Tibial artery (tissue), 4 donors: ENCODE measurements at regions not wholly inside any gene's neighbourhood (a gene's known extent, or its start where the extent isn't known, plus 50 kb on each side); places are given as distances from the start of the nearest gene placed in this dataset.

ENCODE experiments used
- DNase-seq, 2 donors: peaks; one replicate each; pipeline ENCODE4 v3.0.0-alpha.2; 2019
- H3K27ac ChIP-seq, 2 donors: fragments of 200-600 bp; sonication (generic) in 1 of 2; 1 replicate in 1 of 2; 2 replicates in 1 of 2; pipeline ENCODE4 v1.5.1; 2018 to 2019; ENCODE audit warnings: mild to moderate bottlenecking in 1 of 2
- H3K27me3 ChIP-seq, 2 donors: fragments of 200-600 bp; sonication (generic) in 1 of 2; one replicate each; pipeline versions ENCODE4 v1.5.1 to v1.6.0; 2016 to 2019
- H3K36me3 ChIP-seq, 3 donors: fragments of 200-600 bp; sonication (generic) in 2 of 3; one replicate each; pipeline ENCODE4 v1.5.1; 2016 to 2019; ENCODE audit warnings: mild to moderate bottlenecking in 2 of 3
- H3K4me1 ChIP-seq, 4 donors: fragments of 200-600 bp; sonication (generic) in 2 of 4; 1 replicate in 3 of 4; 2 replicates in 1 of 4; pipeline ENCODE4 v1.5.1; 2016 to 2019
- H3K4me3 ChIP-seq, 2 donors: fragments of 200-600 bp; sonication (generic) in 1 of 2; 1 replicate in 1 of 2; 2 replicates in 1 of 2; pipeline ENCODE4 v1.5.1; 2018 to 2019; ENCODE audit warnings: mild to moderate bottlenecking in 2 of 2
- H3K9me3 ChIP-seq, 3 donors: fragments of 200-600 bp; sonication (generic) in 1 of 3; one replicate each; pipeline ENCODE4 v1.5.1; 2016 to 2019
- intact Hi-C: fragments of 100-400 bp; cut with DNase I; formaldehyde crosslinking; loops from one replicate; pipeline ENCODE4 v1.15.0; 2023; ENCODE audit warnings: low total_unique reads
- TF ChIP-seq, protein P1 (sequence below), 2 experiments: fragments of 200-600 bp in 1 of 2; fragments of 450-650 bp in 1 of 2; IDR thresholded peaks; one replicate each; pipeline ENCODE4 v1.5.1; 2017 to 2019; ENCODE audit warnings: antibody characterized with exemption in 2 of 2, mild to moderate bottlenecking in 1 of 2, moderate library complexity in 1 of 2

DNA sequence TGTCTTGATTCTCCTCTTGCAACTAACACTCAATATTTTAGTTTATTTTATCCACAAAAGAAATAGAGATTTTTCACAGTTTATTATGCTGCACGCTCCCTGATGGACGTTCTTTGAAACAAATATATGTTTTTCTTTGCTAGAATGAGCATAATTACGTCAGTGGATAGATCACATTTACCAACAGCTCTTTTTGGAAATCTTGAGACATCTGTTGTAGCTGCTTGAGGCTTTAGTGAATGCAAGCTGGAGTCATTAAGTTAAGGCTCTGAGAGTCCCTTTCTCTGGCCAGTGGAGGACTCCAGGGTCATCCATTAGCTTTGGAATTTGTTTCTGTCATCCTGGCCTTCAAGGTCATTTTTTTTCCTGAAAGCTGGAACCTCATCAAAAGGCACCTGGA lies 405.6 kb upstream of the TMEM132C start:
- H3K36me3 ChIP-seq, result no peaks in the 10 kb centered on the region
- no peak for DNase-seq
- H3K27me3 ChIP-seq, result no peaks in the 10 kb centered on the region
- H3K27ac ChIP-seq, result no peak overlapping the region
- H3K4me3 ChIP-seq, result no peak overlapping the region
- TF ChIP-seq, protein P1, sequence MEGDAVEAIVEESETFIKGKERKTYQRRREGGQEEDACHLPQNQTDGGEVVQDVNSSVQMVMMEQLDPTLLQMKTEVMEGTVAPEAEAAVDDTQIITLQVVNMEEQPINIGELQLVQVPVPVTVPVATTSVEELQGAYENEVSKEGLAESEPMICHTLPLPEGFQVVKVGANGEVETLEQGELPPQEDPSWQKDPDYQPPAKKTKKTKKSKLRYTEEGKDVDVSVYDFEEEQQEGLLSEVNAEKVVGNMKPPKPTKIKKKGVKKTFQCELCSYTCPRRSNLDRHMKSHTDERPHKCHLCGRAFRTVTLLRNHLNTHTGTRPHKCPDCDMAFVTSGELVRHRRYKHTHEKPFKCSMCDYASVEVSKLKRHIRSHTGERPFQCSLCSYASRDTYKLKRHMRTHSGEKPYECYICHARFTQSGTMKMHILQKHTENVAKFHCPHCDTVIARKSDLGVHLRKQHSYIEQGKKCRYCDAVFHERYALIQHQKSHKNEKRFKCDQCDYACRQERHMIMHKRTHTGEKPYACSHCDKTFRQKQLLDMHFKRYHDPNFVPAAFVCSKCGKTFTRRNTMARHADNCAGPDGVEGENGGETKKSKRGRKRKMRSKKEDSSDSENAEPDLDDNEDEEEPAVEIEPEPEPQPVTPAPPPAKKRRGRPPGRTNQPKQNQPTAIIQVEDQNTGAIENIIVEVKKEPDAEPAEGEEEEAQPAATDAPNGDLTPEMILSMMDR (IDR thresholded peaks at IDR 0.05), result no peak
- intact Hi-C loops, result no loop called here
- no peaks in the 10 kb centered on the region for H3K4me1 ChIP-seq
- peaks cover 0 to 10% (median 8%) of the 10 kb centered on the region in 3 donors for H3K9me3 ChIP-seq

DNA sequence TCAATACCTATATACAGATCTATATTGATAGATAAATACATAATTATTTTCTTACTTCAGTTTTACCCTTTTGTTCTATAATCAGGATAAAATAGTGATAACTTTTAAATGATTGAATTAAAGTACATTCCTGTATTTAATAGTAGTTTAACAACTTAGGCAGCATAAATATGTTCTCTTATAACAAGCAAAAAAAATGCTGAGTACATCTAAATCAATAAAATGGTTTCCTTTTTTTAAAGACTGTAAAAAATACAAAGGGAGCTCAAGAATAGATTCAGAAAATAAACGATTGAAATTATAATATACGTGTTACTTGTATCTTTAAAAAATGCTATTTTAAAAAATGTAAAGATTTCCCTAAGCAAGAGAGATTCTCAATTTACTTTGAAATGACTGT lies 393.7 kb upstream of the TMEM132C start:
- Histone ChIP-seq H3K4me1 (no peaks in the 10 kb centered on the region), H3K36me3 (no peaks in the 10 kb centered on the region), H3K9me3 (no peaks in the 10 kb centered on the region), H3K4me3 (no peak overlapping the region), H3K27me3 (no peaks in the 10 kb centered on the region), H3K27ac (no peak overlapping the region)
- DNase-seq, result no peak
- TF ChIP-seq, protein P1 (IDR thresholded peaks at IDR 0.05), result no peak
- intact Hi-C loops, result no loop called here

DNA sequence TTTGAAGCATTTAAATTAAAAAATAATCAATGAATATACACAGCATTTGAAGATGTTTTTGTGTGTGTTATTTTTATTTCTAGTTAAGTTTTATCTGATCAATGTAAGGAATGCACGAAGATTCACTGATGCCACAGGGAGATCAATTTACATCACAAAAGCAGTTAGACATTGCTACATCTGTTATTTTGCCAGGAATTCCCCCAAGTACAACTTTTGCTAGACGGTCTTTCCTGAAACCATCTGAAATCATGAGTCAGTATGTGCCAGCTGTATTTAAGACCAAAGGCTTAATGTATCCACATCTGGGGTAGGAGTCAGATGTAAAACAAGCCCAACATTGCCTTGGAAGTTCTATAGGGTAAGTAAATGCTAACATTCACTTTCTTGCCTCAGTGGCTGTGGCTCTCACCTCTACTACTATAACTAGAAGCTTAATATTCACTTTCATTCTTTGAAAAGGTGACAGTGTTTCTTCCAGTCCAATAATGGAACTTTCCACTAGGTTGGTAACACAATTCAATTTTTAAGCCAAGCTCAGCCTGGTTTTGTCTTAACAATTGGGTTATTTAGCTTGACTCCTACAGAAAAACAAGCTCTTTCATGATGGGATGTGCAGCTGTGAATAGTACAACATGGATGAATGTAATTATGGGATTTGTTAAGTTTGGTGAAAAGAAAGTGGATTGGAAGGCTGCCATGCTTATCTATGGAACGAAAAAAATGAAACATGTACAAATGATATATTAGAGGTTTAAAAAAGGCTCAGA lies 385.4 kb upstream of the TMEM132C start:
- no peak overlapping the region for H3K4me3 ChIP-seq
- no peak for DNase-seq

GRCh38 chr12:127883013-127883412 lies 384.0 kb upstream of the TMEM132C start:
- no peak overlapping the region for H3K27ac ChIP-seq
- intact Hi-C loops, result no loop called here
- H3K9me3 ChIP-seq, result no peaks in the 10 kb centered on the region
- DNase-seq, result no peak
- H3K36me3 ChIP-seq, result no peaks in the 10 kb centered on the region
- no peaks in the 10 kb centered on the region for H3K27me3 ChIP-seq
- no peak overlapping the region for H3K4me3 ChIP-seq
- TF ChIP-seq, protein P1 (IDR thresholded peaks at IDR 0.05), result no peak
- no peaks in the 10 kb centered on the region for H3K4me1 ChIP-seq

More for the DNA sequence above, 385.4 kb upstream of the TMEM132C start:
- TF ChIP-seq, protein P1 (IDR thresholded peaks at IDR 0.05), result no peak
- no peaks in the 10 kb centered on the region for H3K36me3 ChIP-seq
- no peaks in the 10 kb centered on the region for H3K27me3 ChIP-seq
- H3K9me3 ChIP-seq, result no peaks in the 10 kb centered on the region
- intact Hi-C loops, result no loop called here
- no peak overlapping the region for H3K27ac ChIP-seq
- H3K4me1 ChIP-seq, result no peaks in the 10 kb centered on the region

- DNase-seq, result no peak
- Histone ChIP-seq H3K27ac (no peak overlapping the region), H3K9me3 (no peaks in the 10 kb centered on the region), H3K4me1 (peaks cover 0 to 3% (median 0%) of the 10 kb centered on the region in 4 donors), H3K4me3 (no peak overlapping the region), H3K27me3 (no peaks in the 10 kb centered on the region), H3K36me3 (no peaks in the 10 kb centered on the region)
- intact Hi-C loops, result no loop called here
- TF ChIP-seq, protein P1 (IDR thresholded peaks at IDR 0.05), result no peak
Observed at GRCh38 chr12:127885954-127886750, 380.8 kb upstream of the TMEM132C start.
